Testis (tissue), 2 donors: ENCODE measurements at regions not wholly inside any gene's neighbourhood (a gene's known extent, or its start where the extent isn't known, plus 50 kb on each side); places are given as distances from the start of the nearest gene placed in this dataset.

Experiments used
- CTCF ChIP-seq, 3 experiments: fragments of 450-650 bp in 2 of 3; fragments of 200-600 bp in 1 of 3; sonication (generic) in 1 of 3; IDR thresholded peaks; one replicate each; pipeline ENCODE4 v1.5.1; 2016 to 2019; ENCODE audit warnings: antibody characterized with exemption in 3 of 3, mild to moderate bottlenecking in 2 of 3, moderate library complexity in 1 of 3
- POLR2A ChIP-seq: fragments of 450-650 bp; IDR thresholded peaks from one replicate; pipeline ENCODE4 v1.6.1; 2017; ENCODE audit warnings: antibody characterized with exemption, mild to moderate bottlenecking, moderate library complexity

- no peak for TF ChIP-seq CTCF (IDR thresholded peaks at IDR 0.05)
- no peak for TF ChIP-seq POLR2A
Observed at GRCh38 chr7:11300241-11300640, 326.6 kb downstream of the PHF14 start.
